CD4-positive, alpha-beta T cell (primary cell): ENCODE measurements at regions not wholly inside any gene's neighbourhood (a gene's known extent, or its start where the extent isn't known, plus 50 kb on each side); places are given as distances from the start of the nearest gene placed in this dataset.

Experiments
- ATAC-seq: fragments of 200-7000 bp; cut with Tn5 transposase; one replicate; pipeline ENCODE4 v1.10.0; 2022; ENCODE audit warnings: mild to moderate bottlenecking; ENCODE audit not compliant: poor library complexity
- CTCF ChIA-PET: fragments of 350-600 bp; sonication (Branson Sonifier 250); formaldehyde crosslinking; loops from one replicate; lab custom pipeline; 2021; ENCODE audit warnings: antibody characterized with exemption, inconsistent platforms; lab: Charles Lee
- POLR2A ChIA-PET: fragments of 350-600 bp; sonication (Branson Sonifier 250); formaldehyde crosslinking; loops from one replicate; lab custom pipeline; 2021; ENCODE audit warnings: antibody characterized with exemption, inconsistent platforms; lab: Charles Lee
- DNase-seq, 14 experiments: peaks; one replicate each; pipeline ENCODE4 v3.0.0-alpha.2; 2013 to 2020; ENCODE audit warnings: mixed read lengths in 2 of 14
- H3K27ac ChIP-seq, 2 donors: one replicate each; pipeline versions ENCODE4 v1.5.1 to v1.7.0; 2013; ENCODE audit warnings: low read length in 2 of 2, low read depth in 1 of 2, mild to moderate bottlenecking in 1 of 2
- H3K27me3 ChIP-seq, 2 experiments: 1 replicate in 1 of 2; 2 replicates in 1 of 2; pipeline versions ENCODE4 v1.6.1 to v1.7.0; 2013; ENCODE audit warnings: low read length in 2 of 2, control low read depth in 1 of 2, mild to moderate bottlenecking in 1 of 2, moderate library complexity in 1 of 2; ENCODE audit not compliant: insufficient read depth in 2 of 2, control insufficient read depth in 1 of 2
- H3K36me3 ChIP-seq: one replicate; pipeline ENCODE4 v1.6.1; 2013; ENCODE audit warnings: low read length, control low read depth; ENCODE audit not compliant: insufficient read depth
- H3K4me1 ChIP-seq: one replicate; pipeline ENCODE4 v1.6.1; 2013; ENCODE audit warnings: low read length, control low read depth; ENCODE audit not compliant: insufficient read depth
- H3K4me3 ChIP-seq: one replicate; pipeline ENCODE4 v1.5.1; 2013; ENCODE audit warnings: mild to moderate bottlenecking, low read length, moderate library complexity
- H3K9me3 ChIP-seq, 2 experiments: 1 replicate in 1 of 2; 2 replicates in 1 of 2; pipeline versions ENCODE4 v1.6.1 to v1.7.0; 2013; ENCODE audit warnings: low read length in 2 of 2, mild to moderate bottlenecking in 2 of 2, control low read depth in 1 of 2, moderate library complexity in 1 of 2; ENCODE audit not compliant: control insufficient read depth in 1 of 2, insufficient read depth in 1 of 2
- H3K27ac Mint-ChIP-seq: one replicate; pipeline ENCODE4 v1.8.0; 2020; ENCODE audit warnings: mixed read lengths
- H3K27me3 Mint-ChIP-seq: one replicate; pipeline ENCODE4 v1.8.0; 2021; ENCODE audit warnings: mixed read lengths
- H3K36me3 Mint-ChIP-seq: one replicate; pipeline ENCODE4 v1.8.0; 2021; ENCODE audit warnings: low read depth, mixed read lengths
- H3K4me1 Mint-ChIP-seq: one replicate; pipeline ENCODE4 v1.8.0; 2021; ENCODE audit warnings: low read depth, mixed read lengths
- H3K4me3 Mint-ChIP-seq: one replicate; pipeline ENCODE4 v1.8.0; 2020; ENCODE audit warnings: mild to moderate bottlenecking, mixed read lengths
- H3K9me3 Mint-ChIP-seq: one replicate; pipeline ENCODE4 v1.8.0; 2020; ENCODE audit warnings: mixed read lengths
- intact Hi-C, 2 experiments: fragments of 100-400 bp; cut with DNase I in 1 of 2; cut with micrococcal nuclease in 1 of 2; formaldehyde crosslinking; loops; one replicate each; pipeline versions ENCODE4 v1.15.1 to v1.9.0; 2023 to 2025; cut with DNase I, micrococcal nuclease
- TF ChIP-seq, protein P1 (sequence below): fragments of 200-600 bp; IDR thresholded peaks from one replicate; pipeline ENCODE4 v1.8.0; 2022; ENCODE audit warnings: antibody characterized with exemption, mild to moderate bottlenecking

DNA sequence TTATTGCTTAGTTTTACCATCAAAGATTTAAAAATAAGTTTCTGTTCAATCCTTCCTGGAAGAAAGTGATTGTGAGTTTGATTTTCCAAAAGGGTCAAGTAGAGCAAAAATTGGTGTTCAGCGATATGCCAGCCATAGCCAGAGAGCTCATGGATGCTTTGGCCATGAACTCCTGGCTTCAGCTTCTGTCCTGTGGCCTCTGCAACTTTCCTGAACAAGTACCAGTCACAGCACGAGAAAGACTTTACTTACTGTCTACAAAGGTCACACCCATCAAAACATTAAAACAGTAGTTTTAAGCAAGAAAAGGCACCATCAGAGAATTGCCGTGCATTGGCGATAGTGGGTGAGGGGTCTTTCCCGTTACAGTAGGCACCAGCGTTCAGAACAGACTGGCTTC is 753.0 kb upstream of the SGCG start:
- H3K9me3 Mint-ChIP-seq, result no peaks in the 10 kb centered on the region
- Histone ChIP-seq H3K27ac (no peak overlapping the region), H3K36me3 (no peaks in the 10 kb centered on the region), H3K4me3 (no peak overlapping the region), H3K27me3 (no peaks in the 10 kb centered on the region), H3K4me1 (no peaks in the 10 kb centered on the region), H3K9me3 (no peaks in the 10 kb centered on the region)
- ATAC-seq (no peak), DNase-seq (no peak)
- intact Hi-C loops, result no loop called here
- no peak overlapping the region for H3K4me3 Mint-ChIP-seq
- H3K27me3 Mint-ChIP-seq, result no peaks in the 10 kb centered on the region
- CTCF ChIA-PET, result no interaction called here
- no peaks in the 10 kb centered on the region for H3K36me3 Mint-ChIP-seq
- no peak overlapping the region for H3K27ac Mint-ChIP-seq
- POLR2A ChIA-PET, result no interaction called here
- H3K4me1 Mint-ChIP-seq, result no peaks in the 10 kb centered on the region
- TF ChIP-seq, protein P1, sequence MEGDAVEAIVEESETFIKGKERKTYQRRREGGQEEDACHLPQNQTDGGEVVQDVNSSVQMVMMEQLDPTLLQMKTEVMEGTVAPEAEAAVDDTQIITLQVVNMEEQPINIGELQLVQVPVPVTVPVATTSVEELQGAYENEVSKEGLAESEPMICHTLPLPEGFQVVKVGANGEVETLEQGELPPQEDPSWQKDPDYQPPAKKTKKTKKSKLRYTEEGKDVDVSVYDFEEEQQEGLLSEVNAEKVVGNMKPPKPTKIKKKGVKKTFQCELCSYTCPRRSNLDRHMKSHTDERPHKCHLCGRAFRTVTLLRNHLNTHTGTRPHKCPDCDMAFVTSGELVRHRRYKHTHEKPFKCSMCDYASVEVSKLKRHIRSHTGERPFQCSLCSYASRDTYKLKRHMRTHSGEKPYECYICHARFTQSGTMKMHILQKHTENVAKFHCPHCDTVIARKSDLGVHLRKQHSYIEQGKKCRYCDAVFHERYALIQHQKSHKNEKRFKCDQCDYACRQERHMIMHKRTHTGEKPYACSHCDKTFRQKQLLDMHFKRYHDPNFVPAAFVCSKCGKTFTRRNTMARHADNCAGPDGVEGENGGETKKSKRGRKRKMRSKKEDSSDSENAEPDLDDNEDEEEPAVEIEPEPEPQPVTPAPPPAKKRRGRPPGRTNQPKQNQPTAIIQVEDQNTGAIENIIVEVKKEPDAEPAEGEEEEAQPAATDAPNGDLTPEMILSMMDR, result no peak

DNA sequence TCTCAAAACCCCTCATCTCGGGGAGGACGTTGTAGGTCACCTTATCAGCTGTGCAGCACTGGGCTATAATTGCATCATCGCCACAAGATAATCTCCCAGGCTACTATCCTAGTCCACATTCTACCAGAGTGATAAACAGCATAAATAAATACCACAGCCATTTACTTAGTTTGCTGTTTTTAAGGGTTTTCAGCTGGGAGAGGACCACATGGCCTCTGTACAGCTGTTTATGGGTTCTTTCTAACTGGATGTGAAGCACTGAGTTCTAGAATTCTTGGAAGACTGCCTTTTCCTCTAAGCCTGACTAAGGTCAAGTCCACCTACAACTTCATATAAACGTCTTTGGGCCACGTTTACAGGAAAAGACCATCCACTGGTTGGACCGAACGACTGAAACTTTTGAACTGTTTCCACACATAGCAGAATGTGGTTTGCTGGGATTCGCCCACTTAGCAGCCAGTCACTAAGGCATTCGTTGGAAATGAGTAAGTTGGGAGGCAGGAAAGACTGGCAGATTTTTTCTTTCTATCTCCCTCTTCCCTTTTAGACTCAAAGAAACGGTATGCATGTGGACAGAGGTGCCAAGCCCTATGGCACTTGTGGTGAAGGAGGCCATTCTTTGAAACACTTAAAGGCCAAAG is 752.5 kb upstream of the SGCG start:
- no peaks in the 10 kb centered on the region for H3K4me1 Mint-ChIP-seq
- intact Hi-C loops, result no loop called here
- CTCF ChIA-PET, result no interaction called here
- H3K36me3 Mint-ChIP-seq, result no peaks in the 10 kb centered on the region
- no peak overlapping the region for H3K4me3 Mint-ChIP-seq
- H3K9me3 ChIP-seq, result no peaks in the 10 kb centered on the region
- no peak overlapping the region for H3K27ac ChIP-seq
- DNase-seq (no peak), ATAC-seq (no peak)
- no peak overlapping the region for H3K27ac Mint-ChIP-seq
- H3K9me3 Mint-ChIP-seq, result no peaks in the 10 kb centered on the region
- H3K4me1 ChIP-seq, result no peaks in the 10 kb centered on the region
- H3K27me3 Mint-ChIP-seq, result no peaks in the 10 kb centered on the region
- TF ChIP-seq, protein P1, result no peak
- POLR2A ChIA-PET, result no interaction called here
- no peaks in the 10 kb centered on the region for H3K36me3 ChIP-seq
- H3K4me3 ChIP-seq, result no peak overlapping the region
- H3K27me3 ChIP-seq, result no peaks in the 10 kb centered on the region

DNA sequence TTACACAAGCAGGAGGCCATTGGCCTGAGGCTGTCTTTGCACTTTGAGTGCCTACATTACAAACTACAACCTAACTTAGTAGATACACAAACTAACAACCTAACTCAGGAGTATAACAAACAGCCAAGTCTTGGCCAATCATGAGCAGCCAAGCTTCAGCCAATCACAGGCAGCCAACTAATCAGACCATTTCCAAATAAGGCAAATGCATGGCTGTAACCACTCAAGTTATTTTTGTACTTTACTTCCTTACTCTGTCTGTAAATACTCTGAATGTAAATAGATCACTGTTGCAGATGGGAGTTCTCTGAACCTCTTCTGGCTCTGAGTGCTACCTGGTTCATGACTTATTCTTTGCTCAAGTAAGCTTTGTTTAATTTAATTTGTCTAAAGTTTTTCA is 748.1 kb upstream of the SGCG start:
- Histone ChIP-seq H3K27ac (no peak overlapping the region), H3K36me3 (no peaks in the 10 kb centered on the region), H3K4me1 (no peaks in the 10 kb centered on the region), H3K27me3 (no peaks in the 10 kb centered on the region), H3K9me3 (peaks cover 0 to 3% of the 10 kb centered on the region in 2 experiments), H3K4me3 (no peak overlapping the region)
- H3K4me3 Mint-ChIP-seq, result no peak overlapping the region
- no peaks in the 10 kb centered on the region for H3K9me3 Mint-ChIP-seq
- no peaks in the 10 kb centered on the region for H3K27me3 Mint-ChIP-seq
- POLR2A ChIA-PET, result no interaction called here
- CTCF ChIA-PET, result no interaction called here
- ATAC-seq, result no peak
- H3K27ac Mint-ChIP-seq, result no peak overlapping the region
- intact Hi-C loops, result no loop called here
- no peak for DNase-seq
- TF ChIP-seq, protein P1, result no peak
- no peaks in the 10 kb centered on the region for H3K36me3 Mint-ChIP-seq
- H3K4me1 Mint-ChIP-seq, result no peaks in the 10 kb centered on the region
